ENCODE measurements at regions not wholly inside any gene's neighbourhood (a gene's known extent, or its start where the extent isn't known, plus 50 kb on each side); places are given as distances from the start of the nearest gene placed in this dataset.
"Not testable (repeated sequence)": the region's sequence is repeated elsewhere in the genome, so short reads cannot be mapped to it uniquely, and the experiment has no call there.

GRCh38 chr12:8385431-8385830 lies 70.3 kb upstream of the CLEC6A start:
- TF ChIP-seq POLR2AphosphoS5, EP300, CTCF, POLR2A (IDR thresholded peaks at IDR 0.05): not testable (repeated sequence)
